HG02840 (cell line): ENCODE measurements at regions not wholly inside any gene's neighbourhood (a gene's known extent, or its start where the extent isn't known, plus 50 kb on each side); places are given as distances from the start of the nearest gene placed in this dataset.

Experiments used
- ATAC-seq: cut with Tn5 transposase; IDR thresholded peaks from one replicate; pipeline ENCODE4 v1.9.1; 2021; ENCODE audit warnings: mild to moderate bottlenecking, moderate library complexity, moderate number of reproducible peaks; ENCODE audit not compliant: unreplicated experiment, low FRiP score

DNA sequence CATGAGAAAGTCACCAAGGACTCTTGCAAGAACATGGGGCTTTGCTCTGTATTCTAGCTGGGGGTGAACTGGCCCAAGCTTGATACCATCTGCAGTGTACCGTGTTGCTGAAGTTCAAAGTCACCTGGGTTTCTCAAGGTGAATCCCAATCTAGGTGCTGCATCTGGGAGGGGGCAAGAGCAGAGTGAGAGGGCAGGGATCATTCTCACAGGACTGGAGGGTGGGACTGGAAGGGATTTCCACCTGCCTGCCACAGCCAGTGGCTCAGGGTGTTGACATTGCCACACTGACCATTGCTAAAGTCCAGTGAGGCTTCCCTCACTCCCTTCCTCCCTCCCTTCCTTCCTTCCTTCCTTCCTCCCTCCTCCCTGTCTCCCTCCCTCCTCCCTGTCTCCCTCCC lies 98.7 kb downstream of the MYCN start:
- no peak for ATAC-seq

GRCh38 chr2:16038621-16039020 lies 98.3 kb downstream of the MYCN start:
- no peak for ATAC-seq

DNA sequence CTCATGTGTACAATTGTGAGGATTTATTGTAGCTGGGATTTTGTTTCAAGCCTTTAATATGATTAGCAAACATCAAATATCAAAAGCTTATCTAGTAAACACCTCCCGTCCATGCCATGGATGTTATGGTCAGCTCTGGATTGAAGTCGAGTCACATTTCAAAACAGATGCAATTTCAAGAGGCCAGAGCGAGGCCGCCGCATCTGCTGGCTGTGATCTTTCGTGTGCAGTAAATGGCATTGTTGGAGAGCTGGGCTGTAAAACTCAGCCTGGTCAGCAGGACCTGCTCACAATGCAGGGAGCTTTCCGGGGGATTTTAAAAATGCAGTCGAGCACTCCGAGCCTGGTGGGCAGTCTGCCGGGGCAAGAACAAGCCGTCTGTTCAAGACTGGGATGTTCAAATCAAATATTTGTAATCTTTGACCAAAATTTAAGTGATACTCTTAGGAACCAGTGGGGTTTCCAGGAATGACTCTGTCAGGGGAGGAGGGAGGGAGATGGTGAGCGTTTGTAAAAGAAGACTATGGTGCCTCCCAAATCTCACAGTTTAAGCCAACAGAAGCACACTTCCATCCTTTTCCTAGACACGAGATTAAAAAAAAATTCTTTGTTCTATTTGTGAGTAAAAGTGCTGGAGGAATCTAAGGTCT lies 97.6 kb downstream of the MYCN start:
- no peak for ATAC-seq

- no peak for ATAC-seq
Measured at GRCh38 chr2:16036951-16037350, 96.6 kb downstream of the MYCN start.

GRCh38 chr2:16035747-16036745 lies 95.7 kb downstream of the MYCN start:
- no peak for ATAC-seq

DNA sequence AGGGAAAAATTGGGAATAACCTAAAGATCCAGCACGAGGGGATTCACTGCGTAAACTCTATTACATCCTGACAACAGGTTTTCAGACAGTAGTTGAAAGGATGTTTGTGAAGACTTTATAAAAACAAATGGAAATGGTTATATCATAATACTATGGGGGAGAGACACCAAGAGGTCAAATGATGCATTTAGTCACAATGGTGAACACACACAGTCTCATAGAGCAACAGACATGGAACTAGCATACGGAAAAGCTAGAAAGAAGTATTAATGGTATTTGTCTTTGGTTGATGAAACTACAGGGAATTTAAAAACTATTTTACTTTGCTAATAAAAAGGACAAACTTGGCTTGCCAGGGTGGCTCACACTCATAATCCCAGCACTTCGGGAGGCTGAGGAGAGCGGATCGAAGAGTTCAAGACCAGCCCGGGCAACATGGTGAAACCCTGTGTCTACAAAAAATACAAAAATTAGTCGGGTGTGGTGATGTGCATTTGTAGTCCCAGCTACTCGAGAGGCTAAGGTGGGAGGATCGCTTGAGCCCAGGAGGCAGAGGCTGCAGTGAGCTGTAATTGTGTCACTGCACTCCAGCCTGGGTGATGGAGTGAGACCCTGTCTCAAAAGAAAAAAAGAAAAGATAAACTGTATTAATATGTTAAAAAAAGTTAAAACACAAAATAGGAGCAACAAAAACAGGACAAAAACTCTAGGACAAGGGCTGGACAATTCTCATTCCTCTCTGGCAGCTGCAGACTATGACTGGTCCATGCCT lies 94.8 kb downstream of the MYCN start:
- no peak for ATAC-seq

DNA sequence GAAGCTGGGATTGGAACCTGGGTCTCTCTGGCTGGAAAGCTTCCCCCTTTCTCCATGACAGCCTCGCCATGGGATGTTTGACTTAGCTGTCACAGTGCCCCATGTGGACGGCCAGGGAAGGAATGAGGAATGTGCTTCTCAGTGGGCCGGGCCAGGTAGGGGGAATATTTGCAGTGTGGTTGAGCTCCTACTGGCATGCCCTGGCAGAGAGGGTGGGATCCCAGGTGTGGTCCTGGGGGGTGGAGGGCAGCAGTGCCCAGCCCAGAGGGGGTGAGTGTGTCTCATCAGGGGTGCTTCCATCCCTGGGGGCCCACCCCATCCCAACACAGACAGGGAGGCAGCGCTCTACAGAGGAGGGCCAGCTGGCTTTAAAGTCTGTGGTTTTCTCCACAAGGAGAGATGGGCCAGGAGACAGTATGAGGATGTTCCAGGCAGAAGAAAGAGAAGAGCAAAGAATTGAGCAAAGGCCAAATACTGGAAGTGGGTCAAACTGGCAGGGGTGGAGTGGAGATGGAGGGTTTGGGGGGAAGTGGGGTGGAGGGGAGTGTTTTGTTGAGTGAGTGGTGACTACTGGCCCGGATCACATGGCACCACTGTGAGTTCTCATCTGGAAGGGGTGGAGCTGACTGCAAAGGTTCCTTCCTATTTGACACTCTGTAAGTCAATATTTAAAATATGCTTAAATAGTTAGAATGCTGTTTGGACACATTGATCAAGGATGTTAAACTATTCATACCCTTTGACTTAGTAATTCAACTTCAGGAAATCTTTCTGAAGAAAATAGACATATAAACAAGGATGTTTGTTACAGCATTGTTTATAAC lies 94.0 kb downstream of the MYCN start:
- ATAC-seq = no peak

- ATAC-seq = no peak
Measured at GRCh38 chr2:16033032-16033293, 92.6 kb downstream of the MYCN start.

DNA sequence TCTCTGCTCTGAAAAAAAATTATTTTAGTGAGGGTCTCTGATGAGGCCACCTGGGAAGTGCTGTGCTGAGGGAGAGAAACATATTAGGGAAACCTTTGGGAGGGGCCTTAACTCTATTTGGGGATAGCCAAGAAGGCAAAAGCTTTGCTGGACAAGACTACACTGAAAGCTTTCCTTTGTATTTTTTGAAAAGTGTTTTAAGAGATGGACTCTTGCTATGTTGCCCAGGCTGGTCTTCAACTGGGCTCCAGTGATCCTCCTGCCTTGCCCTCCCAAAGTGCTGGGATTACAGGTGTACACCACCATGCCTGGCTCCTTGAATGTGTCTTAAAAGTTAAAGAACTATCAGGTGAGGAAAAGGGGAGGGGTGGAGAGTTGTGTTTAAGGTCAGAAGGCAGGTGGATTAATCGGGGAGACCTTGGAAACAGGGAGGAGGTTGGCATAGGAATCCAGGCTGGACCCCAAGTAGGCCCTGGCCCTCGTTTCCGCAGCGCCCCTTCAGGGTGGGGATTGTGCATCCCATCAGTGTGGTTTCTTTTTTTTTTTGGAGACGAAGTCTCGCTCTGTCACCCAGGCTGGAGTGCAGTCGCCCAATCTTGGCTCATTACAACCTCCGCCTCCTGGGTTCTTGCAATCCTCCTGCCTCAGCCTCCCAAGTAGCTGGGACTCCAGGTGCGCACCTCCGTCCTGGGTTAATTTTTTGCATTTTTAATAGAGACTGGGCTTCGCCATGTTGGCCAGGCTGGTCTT lies 92.1 kb downstream of the MYCN start:
- ATAC-seq = no peak

- ATAC-seq = no peak
Measured at GRCh38 chr2:16031848-16032159, 91.5 kb downstream of the MYCN start.

DNA sequence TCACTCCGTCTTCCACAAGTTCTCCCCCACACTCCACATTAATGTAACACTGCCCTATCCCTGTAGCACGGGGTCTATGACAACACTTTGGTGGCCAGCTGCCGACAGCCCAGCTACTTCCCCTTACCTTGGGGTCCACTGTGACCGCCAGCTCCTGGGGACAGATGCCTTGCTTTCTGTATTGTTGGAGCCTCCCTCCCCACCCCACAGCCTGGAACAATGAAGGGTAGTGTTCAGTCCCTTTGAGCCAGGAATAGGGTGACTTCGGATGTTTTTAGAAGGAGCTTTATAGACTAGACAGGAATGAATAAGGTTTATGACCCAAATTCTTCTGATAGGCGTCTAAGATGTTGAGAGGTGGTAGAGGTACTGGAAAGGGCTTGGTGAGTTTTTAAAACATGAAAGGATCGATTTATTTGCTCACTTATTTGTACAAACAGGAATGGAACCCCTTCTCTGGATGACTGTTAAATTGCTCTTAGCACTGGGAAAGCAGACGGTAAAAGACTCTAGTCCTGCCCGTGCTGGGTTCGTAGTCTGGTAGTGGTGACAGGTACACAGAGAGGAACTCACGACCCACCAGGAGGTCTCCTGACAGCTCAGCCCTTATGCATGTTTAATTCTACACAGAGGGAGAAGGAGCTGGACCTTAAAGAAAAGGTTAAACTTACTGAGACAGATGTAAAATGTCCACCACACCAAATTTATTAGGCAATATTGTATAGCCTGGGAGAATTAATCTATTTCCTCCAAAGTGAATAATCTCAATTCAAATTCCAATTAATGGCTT lies 90.9 kb downstream of the MYCN start:
- no peak for ATAC-seq

DNA sequence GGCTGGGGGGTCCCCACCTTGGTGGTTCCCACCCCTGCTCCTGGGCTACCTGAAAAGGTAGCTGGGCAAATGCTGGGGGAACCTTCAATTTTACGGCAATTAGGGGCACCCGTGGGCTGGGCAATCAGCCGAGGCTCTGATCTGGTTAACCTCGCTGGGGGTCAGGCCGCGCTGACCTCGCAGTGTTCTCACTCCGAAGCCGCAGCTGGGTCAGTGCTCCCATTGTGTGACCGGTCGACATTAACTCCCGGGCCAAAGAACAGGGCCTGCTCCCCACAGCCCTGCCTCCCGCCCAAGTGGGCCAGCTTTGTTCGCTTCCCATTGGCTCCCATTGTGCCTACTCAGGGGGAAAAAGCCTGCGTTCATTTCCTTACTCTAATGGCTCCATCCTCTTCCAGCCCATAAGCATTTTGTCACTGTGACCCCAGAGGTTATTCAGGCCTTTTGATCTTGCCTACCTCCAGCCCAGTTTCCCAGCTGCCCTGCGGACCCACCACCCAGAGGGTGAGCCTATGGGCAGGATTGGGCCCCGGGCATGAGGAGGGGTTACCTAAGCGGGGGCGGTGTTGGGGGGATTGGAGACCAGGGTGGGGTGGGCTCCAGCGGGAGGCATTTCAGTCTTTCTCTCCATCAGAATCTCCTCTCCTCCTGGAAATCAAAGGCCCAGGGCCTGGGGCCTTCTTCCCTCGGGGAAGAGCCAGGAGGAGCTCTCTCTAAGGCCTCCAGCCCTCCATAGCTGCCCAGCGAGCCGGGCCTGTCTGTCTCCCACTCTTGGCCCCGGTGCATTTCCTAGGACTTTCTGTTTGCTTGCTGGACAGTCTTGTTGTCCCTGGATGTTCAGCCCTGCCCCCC lies 90.1 kb downstream of the MYCN start:
- no peak for ATAC-seq

DNA sequence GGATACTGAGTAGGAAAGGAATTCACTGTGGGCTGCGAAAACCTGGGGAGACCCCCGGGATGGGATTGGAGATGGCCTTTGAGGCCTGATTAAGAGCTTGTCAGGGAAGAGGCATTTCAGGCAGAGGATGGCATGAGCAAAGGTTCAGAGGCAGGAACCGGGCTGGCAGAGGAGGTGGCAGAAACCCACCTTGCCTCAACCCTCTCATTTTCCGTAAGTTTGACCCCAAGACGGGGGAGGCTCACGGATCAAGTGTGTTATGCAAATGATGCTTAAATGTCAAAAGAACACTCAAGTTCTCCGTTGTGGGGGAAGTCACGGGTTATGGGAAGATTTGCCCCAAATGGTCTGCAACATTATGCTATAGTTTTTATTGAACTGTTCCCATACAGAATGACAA lies 88.3 kb downstream of the MYCN start:
- no peak for ATAC-seq

GRCh38 chr2:16026816-16027501 lies 86.6 kb downstream of the MYCN start:
- ATAC-seq = no peak

GRCh38 chr2:16025876-16026640 lies 85.7 kb downstream of the MYCN start:
- ATAC-seq = no peak

GRCh38 chr2:16025211-16025875 lies 85.0 kb downstream of the MYCN start:
- no peak for ATAC-seq
